ENCODE measurements at regions not wholly inside any gene's neighbourhood (a gene's known extent, or its start where the extent isn't known, plus 50 kb on each side); places are given as distances from the start of the nearest gene placed in this dataset.

- DNase-seq (ENCODE audit: low read depth, low spot score), result no peak
These were observed 146.9 kb downstream of the TFEC start for GRCh38 chr7:115883629-115884028.

GRCh38 chr7:115881476-115881875 is 149.1 kb downstream of the TFEC start:
- DNase-seq (ENCODE audit: low read depth, low spot score), result no peak

GRCh38 chr7:115879171-115879570 is 151.4 kb downstream of the TFEC start:
- DNase-seq (ENCODE audit: low read depth, low spot score), result no peak

GRCh38 chr7:115869801-115870200 is 160.8 kb downstream of the TFEC start:
- DNase-seq (ENCODE audit: low read depth, low spot score), result no peak

- no peak for DNase-seq (ENCODE audit: low read depth, low spot score)
These were observed 161.4 kb downstream of the TFEC start for GRCh38 chr7:115869190-115869589.

- no peak for DNase-seq (ENCODE audit: low read depth, low spot score)
These were observed 162.2 kb downstream of the TFEC start for GRCh38 chr7:115868369-115868768.

- DNase-seq (ENCODE audit: low read depth, low spot score), result no peak
These were observed 166.5 kb downstream of the TFEC start for GRCh38 chr7:115864082-115864481.

- DNase-seq (ENCODE audit: low read depth, low spot score), result peak; percentile 51
These were observed 179.3 kb downstream of the TFEC start for GRCh38 chr7:115851291-115851690.

GRCh38 chr7:115850774-115851173 is 179.8 kb downstream of the TFEC start:
- DNase-seq (ENCODE audit: low read depth, low spot score), result no peak

GRCh38 chr7:115844857-115845256 is 185.7 kb downstream of the TFEC start:
- DNase-seq (ENCODE audit: low read depth, low spot score), result no peak

GRCh38 chr7:115840702-115841101 is 189.9 kb downstream of the TFEC start:
- no peak for DNase-seq (ENCODE audit: low read depth, low spot score)

GRCh38 chr7:115838829-115839228 is 191.7 kb downstream of the TFEC start:
- no peak for DNase-seq (ENCODE audit: low read depth, low spot score)

- DNase-seq (ENCODE audit: low read depth, low spot score), result no peak
These were observed 199.2 kb downstream of the TFEC start for GRCh38 chr7:115831371-115831770.

GRCh38 chr7:115827305-115828045 is 203.1 kb downstream of the TFEC start:
- no peak for DNase-seq (ENCODE audit: low read depth, low spot score)

- peak; percentile 40 for DNase-seq (ENCODE audit: low read depth, low spot score)
These were observed 205.0 kb downstream of the TFEC start for GRCh38 chr7:115825456-115826115.

- no peak for DNase-seq (ENCODE audit: low read depth, low spot score)
These were observed 207.8 kb downstream of the TFEC start for GRCh38 chr7:115822801-115823200.

GRCh38 chr7:115822380-115822779 is 208.2 kb downstream of the TFEC start:
- DNase-seq (ENCODE audit: low read depth, low spot score), result no peak

GRCh38 chr7:115816318-115816974 is 214.1 kb downstream of the TFEC start:
- DNase-seq (ENCODE audit: low read depth, low spot score), result no peak

- no peak for DNase-seq (ENCODE audit: low read depth, low spot score)
These were observed 217.8 kb downstream of the TFEC start for GRCh38 chr7:115812794-115813193.

- no peak for DNase-seq (ENCODE audit: low read depth, low spot score)
These were observed 225.1 kb downstream of the TFEC start for GRCh38 chr7:115805458-115805857.

GRCh38 chr7:115802415-115802814 is 228.1 kb downstream of the TFEC start:
- DNase-seq (ENCODE audit: low read depth, low spot score), result no peak

GRCh38 chr7:115799430-115799829 is 231.1 kb downstream of the TFEC start:
- DNase-seq (ENCODE audit: low read depth, low spot score), result no peak

Measured in astrocyte of the hippocampus (primary cell).